DMS53 treated with DMSO at 0.1 percent for 48 hours (cell line): ENCODE measurements at regions not wholly inside any gene's neighbourhood (a gene's known extent, or its start where the extent isn't known, plus 50 kb on each side); places are given as distances from the start of the nearest gene placed in this dataset.
A peak's percentile ranks its signal among the peaks of the same experiment; 100 is the strongest.
"Not testable (repeated sequence)": the region's sequence is repeated elsewhere in the genome, so short reads cannot be mapped to it uniquely, and the experiment has no call there.

Experiments
- DNase-seq: peaks from one replicate; lab custom pipeline; 2025; ENCODE audit not compliant: unreplicated experiment; lab: John Stamatoyannopoulos, UW

DNA sequence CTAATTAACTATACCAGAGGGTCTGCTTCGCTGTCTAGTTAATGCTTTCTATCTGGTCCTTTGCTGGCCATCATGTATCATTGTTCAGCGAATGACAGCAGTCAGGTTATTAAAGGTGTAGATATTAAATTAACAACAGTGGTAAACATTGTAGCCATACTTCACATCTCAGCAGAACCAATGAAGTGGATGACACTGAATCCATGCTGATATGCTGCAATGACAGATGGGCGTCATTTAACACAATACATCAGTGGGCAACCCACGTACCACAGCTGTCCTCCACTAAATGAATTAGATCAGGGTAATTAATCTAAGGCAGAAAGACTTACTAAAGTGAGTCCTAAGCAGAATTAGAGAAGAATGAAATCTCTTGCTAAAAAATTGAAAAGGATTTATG is 767.2 kb downstream of the NXPH1 start:
- no peak for DNase-seq

DNA sequence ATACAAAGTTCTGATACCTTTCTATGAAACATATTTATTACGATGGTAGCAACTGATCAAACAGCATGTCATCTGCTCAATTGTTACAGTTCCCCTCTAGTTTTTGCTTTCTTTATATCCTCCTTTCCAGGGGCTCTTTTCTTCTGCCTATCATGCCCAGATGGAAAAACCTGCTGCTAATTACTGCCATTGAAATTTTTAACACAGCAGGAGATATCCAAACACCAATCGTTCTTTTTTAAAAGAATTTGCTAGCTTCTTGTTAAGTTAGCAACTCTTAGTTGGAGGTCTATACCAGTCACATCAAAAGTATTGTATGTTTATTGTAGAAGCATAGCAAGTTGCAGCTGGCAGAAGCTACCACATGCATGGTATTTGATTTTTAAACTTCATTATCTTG is 768.5 kb downstream of the NXPH1 start:
- no peak for DNase-seq

DNA sequence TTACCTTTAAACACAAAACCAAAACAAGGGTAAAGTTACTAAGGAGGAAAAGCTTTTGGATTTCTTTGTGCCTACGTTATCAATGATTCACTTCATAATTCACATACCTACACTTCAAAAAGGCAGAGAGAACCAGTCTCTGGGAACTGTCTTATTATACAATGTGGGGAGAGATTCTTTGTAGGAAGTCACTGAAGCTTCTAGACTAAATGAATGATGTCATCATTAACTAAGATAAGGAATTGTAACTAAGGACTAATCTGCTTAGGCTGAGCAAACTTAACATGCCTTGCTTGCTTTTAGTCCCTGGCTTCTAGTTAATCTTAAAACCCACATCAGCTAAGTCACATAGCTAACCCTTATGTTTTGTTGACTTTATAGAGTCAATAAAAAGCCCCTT is 771.2 kb downstream of the NXPH1 start:
- DNase-seq = no peak

DNA sequence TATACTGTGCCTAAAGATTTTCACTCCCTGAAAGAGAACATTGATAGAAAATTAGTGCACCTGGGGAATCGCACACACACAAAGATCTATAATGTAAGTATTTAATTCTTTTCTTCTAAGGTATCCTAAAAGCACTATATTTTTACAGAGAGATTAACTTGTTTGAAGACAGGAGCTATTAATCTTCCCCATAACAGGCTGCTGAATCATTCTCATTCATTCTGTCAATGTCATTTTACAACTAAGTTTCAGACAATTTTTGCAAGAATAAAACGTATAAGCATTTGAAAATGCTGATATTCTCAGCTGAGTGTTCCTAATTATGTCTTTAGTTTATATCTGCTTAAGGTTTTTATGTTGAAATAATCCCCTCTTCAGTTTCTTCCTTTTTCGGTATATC is 776.7 kb downstream of the NXPH1 start:
- no peak for DNase-seq

DNA sequence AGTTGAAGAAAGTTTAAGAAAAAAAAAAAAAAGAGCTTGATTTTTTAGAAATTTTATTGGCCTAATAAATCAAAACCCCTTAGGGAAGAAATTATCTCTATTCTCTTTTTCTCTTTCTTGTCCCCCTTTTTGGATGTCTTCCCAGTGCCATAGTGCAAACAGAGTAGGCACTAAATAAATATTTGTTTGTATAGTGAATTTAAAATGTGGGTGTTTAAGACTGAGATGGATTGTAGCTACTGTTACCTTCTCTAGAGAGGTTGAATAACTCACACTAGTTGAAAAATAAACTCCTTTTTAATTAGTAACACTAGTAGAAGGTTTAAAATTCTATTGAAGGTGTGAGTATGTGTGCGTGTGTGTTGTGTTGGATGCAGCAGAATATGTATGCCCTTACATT is 783.8 kb downstream of the NXPH1 start:
- DNase-seq = no peak

DNA sequence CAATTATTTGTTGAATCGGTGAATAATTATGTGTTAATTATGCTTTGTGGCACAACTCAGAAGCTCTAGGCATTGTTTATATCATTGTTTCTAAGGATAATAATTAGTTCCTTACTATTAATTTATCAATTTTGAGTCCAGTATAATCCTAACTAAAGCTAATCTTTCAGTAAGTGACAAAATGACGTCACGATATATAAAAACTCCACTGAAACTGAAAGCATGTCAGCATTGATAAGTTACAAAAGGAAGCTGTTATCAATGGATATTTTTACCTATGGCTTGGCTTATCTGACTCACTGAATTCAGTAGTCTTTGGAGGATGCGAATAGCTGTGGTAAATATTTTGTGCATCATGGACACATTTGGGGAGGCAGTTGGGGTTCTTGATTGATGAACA is 793.1 kb downstream of the NXPH1 start:
- DNase-seq = no peak

DNA sequence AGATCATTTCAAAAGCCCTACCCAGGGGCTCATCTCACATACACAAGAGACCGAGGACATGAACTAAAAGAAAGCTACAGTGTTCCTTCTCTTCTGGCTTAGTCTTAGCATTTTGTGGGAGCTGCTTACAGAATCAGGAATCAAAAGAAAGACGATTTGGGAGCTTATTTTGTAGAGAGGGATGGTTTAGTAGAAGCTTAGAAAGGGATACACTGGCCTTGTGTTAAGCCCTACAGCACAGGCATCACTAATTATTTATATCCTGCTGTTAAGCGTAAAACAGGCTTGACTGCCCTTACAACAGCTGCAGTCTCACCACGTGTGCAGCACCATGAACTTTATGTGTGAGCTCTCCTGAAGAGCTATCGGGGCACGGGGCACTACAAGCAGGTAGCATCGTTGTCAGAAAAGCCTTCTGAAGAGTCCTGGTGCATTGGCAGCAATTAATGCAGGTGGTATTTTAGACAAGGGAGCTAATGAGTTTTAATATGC is 798.3 kb downstream of the NXPH1 start:
- peak; percentile 43 for DNase-seq

DNA sequence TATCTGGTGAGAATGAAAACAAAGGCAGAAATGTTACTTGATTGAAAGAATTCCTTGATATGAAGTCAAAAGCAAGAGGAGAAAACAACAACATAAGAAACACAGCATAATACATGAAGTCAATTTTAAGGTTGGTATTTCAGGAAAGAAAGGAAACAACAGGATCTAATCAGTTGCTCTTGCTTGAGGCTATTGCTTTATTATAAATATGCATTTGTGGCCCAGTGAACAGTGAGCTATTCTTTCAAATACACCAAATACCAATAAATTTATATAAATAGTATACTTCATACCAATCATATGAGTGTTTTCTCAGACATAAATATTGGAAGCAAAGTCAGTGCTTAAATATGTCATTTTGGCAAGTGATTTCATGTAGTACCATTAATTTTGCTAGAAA is 806.6 kb downstream of the NXPH1 start:
- no peak for DNase-seq

DNA sequence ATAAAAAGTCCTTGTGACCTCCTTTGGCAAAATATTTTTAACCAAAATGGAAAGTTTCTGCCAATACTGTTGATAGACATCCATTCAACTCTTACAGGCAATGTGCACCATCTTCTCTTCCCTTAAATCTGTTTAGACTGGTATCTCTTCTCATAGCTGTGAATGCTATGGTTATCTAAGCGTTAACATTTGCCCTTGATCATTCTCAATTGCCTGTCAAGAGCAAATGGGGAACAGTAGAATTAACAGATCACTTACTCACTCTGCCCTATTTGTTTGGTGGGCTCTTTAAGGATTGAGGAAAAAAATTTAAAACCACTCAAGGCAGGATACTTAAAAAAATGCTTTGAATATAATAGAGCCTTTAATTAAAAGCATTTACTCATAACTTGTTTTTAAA is 808.4 kb downstream of the NXPH1 start:
- no peak for DNase-seq

DNA sequence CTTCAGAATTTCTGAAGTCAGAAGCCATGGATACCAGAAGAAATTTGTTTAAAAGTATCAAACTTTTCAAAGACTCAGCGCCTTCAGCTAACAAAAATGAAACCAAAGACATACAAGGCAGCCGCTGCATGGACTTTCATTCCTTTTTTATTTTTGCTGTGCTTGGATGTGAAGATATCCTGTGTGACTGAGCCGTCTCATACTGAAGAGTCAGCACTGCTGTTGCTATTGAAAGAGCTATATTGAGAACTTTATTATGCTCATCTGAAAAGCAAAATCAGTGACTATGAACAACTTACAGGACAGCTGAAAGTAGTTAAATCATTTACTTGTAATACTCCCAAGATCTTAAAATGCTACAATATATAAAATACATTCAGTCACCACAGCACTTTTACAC is 809.2 kb downstream of the NXPH1 start:
- no peak for DNase-seq

DNA sequence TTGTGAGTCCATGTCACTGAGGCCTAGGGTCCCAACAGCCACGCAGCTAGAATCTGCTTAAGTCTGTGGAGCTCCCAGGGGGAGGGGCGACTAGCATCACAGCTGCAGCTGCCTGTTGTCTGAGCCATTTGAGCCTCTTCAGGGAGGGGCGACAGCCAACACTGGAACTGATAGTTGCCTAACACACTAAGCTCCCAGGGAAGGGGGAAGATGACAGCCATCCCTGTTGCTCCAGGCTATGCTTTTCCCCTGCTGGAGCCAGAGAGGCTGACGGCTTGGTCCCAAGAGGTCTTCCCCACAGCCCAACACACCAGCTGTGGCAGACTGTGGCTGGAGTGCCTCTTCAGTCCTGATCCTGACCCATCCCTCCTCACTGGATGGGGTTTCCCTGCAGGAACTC is 817.5 kb downstream of the NXPH1 start:
- no peak for DNase-seq

DNA sequence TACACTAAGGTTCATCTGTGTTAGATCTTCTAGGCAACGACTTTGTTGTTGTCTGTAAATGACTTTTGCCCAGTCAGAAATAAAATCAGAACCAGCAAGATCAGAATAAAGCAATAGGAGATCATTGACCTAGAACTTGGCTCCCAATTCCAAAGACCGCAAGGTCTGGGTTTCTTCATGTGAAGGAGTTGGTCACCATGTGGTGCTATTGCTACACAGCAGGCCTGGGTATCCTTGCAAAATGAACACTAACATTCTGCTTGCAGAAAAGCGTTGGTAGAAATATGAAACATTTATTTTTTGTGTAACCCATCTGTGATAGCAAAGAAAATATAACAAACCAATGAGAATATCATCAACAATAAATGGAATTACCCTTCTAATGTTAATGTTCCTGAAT is 831.0 kb downstream of the NXPH1 start:
- DNase-seq = peak; percentile 7

DNA sequence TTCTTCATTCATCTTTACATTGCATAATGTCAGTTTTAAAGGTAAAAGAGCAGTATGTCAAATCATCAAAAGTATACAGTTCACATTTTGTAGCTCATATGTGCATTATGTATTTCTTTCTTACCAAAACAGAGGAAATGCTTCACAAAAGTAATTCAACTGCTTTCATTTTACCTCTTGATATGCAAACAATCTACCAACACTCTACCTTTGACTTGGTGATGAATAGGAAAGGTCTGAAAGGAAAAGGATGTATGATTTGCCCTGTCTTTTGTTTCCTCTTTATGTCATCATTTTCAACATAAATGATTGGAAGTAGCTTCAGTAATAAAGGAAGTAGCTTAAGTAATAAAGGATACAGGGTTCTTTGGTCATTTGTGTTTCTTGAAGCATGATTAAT is 846.7 kb downstream of the NXPH1 start:
- no peak for DNase-seq

DNA sequence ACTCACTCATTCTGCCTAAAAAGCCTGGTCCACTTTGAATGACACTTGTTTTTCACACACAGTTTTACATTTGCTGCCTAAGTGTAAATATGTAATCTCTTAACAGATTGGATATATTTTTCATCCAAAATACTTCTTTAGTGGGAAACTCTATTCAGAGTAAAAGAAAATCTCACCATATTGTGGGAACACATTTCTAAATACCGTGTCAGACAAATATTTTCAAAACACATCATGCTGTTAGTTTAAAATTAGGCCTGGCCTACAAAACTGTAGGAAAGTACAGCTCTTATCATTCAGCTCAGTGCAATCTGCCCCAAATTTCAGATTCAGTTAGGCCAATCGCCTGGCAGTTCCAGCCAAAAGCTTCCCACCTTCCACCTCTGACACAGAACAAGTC is 849.8 kb downstream of the NXPH1 start:
- DNase-seq = no peak

DNA sequence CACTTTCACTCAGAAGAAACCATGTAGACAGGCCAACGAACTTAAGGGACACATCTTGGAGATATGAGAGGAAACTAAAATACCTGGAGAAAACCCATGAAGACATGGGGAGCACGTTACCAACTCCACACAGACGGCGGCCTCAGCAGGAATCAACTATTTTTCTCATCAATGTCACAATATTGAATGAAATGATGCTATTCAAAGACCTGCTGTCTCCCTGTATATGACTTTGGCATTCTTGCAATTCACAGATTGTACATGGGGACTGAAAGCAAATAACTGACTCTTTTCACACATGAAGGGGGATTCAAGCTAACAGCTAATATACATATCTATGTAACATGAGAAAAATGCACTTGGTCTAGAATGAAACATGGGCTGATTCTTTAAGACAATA is 869.0 kb downstream of the NXPH1 start:
- no peak for DNase-seq

DNA sequence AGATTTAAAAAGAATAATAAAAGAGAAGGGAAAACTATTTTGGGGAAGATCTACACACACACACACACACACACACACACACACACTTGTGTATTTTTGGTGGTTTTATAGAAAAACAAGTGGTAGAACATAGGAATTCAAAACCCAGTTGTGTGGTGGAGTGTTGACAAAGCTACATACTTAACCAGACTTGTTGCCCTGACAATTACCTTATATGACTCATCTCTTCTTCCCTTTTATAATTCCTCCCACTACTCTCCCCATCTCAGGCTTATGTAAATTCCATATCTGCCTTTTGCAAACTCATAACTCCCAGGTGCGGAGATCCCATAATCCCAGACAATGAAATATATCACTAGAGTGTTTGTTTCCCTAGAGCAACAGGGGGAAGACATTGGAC is 873.7 kb downstream of the NXPH1 start:
- peak; percentile 87 for DNase-seq

DNA sequence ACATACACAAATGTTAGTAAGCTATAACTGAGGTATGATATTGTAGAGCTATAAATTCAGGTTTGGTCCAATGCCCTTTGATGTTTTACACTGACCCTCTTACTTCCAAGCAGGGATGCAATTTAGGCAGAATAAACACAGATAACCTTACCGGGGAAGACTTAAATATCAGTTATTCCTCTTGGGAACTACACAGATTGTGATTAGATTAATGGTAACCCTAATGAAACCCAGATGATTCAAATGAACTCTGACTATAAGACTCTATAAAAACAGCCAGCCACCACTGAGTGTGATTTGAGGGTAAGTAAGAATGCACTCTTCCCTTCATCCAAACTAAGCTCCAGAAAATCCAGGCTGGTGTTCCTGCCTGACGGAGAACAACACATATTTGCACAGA is 891.1 kb downstream of the NXPH1 start:
- no peak for DNase-seq

DNA sequence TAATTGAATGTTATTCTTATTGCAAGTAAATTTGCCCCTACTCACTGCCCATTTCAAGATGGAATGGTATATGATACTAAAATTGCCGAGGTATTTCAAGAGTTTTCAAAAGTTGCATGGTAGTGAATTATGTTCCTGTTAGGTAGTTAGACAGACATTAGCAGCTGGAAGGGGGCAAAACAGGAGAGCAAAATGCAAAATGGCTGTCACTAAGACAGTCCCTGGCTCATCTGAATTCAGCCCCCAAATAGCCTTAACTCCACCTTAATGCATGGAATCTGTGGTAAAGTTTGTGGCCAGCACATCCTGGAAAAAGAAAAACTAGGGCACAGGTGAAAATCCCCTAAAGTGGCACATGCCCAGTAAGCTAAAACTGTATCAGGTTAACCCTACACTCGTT is 894.9 kb downstream of the NXPH1 start:
- DNase-seq = no peak

DNA sequence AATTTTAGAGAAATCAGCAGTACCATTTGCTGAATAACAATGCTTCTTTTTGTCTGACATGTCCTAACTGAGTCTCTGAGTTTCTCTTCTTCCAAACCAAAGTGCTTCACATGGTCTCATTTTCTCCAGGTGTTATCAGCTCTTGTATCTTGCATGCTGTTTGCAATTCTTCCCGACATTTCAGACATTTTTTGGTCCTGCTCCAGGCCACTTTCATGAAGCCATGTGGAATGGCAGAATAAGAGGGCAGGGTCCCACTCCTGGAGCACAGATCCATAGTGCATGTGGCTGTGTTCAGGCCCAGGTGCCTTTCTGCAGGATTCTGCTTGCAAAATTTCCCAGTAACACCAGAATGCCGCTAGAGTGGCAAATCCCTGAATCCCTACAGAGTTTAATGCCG is 916.2 kb downstream of the NXPH1 start:
- DNase-seq = no peak

DNA sequence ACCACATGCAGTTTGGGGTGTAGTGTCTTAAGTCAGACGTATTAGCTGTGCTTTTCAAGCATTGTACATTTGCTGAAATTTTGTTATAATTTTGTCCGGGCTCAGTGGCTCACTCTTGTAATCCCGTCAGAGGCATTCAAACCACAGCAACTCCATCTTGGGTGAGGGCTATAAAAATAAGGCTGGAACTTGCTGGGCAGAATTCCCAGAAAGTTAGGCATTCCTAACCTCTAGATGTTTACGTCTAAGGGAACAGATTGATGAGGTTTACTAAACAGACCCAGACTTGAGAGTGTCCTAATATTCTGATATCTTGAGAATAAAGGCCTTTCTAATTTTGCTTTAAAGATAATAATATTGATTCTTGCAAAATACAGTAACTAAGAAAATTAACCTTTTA is 957.8 kb downstream of the NXPH1 start:
- no peak for DNase-seq

DNA sequence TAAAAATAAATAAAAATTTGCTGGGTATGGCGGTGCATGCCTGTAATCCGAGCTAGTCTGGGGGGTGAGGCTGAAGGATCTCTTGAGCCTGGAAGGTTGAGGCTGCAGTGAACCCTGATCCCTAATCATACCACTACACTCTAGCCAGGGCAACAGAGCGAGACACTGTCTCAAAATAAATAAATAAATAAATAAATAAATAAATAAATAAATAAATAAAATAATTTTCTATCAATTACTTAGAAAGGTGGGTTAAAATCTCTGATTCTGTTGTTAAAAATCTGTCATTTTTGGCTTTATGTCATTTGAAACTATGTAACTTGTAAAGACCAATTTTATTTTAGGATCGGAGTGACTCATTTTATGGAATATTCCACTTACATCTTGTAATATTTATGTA is 958.6 kb downstream of the NXPH1 start:
- DNase-seq = no peak

DNA sequence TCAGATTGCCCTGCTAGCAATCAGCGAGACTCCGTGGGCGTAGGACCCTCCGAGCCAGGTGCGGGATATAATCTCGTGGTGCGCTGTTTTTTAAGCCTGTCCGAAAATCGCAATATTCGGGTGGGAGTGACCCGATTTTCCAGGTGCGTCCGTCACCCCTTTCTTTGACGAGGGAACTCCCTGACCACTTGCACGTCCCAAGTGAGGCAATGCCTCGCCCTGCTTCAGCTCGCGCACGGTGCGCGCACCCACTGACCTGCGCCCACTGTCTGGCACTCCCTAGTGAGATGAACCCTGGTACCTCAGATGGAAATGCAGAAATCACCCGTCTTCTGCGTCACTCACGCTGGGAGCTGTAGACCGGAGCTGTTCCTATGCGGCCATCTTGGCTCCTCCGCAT is 971.0 kb downstream of the NXPH1 start:
- not testable (repeated sequence) for DNase-seq

DNA sequence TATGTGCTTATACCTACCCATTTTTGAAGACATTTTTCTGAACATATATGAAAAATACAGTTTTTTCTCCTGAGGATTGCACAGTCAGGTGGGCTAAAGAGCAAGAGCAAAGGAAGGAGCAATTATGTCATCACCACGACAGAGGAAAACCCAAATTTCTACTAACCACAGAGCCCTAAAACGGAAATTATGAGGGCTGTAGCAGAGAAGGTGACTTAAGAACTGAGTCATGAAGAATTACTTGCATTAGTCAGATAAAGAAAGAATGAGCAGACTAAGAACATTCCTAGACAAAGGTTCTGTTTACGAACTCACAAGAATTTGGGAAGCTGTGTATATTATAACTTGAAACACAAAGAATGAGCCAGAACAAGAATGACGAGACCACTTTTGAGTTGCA is 974.4 kb downstream of the NXPH1 start:
- no peak for DNase-seq

DNA sequence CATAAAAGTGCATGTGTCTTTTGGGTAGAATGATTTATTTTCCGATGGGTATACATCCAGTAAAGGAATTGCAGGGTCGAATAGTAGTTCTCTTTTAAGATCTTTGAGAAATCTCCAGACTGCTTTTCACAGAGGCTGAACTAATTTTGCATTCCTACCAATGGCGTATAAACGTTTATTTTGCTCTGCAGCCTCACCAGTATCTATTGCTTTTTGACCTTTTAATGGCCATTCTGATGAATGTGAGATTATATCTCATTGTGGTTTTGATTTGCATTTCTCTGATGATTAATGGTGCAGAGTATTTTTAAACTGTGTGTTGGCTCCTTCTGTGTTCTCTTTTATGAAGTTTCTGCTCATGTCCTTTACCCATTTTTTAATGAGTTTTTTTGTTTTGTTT is 1020.1 kb downstream of the NXPH1 start:
- DNase-seq = no peak
